SU-DHL-6 (cell line): ENCODE measurements at regions not wholly inside any gene's neighbourhood (a gene's known extent, or its start where the extent isn't known, plus 50 kb on each side); places are given as distances from the start of the nearest gene placed in this dataset.

Experiments used
- CTCF ChIP-seq: fragments of 200-600 bp; sonication (generic); IDR thresholded peaks from one replicate; pipeline ENCODE4 v1.5.1; 2017; ENCODE audit warnings: antibody characterized with exemption, mild to moderate bottlenecking, low read length, moderate library complexity; ENCODE audit not compliant: insufficient read depth, poor library complexity, severe bottlenecking
- EZH2phosphoT487 ChIP-seq: fragments of 200-600 bp; sonication (generic), shearing (Covaris generic); conservative IDR thresholded peaks from 2 replicates; pipeline ENCODE4 v1.6.1; 2018; ENCODE audit warnings: mild to moderate bottlenecking, antibody characterized with exemption, low read length, moderate library complexity, mixed read lengths

- TF ChIP-seq CTCF (no peak), EZH2phosphoT487 (no peak)
Measured at GRCh38 chr1:143727263-143727662, 244.5 kb downstream of the FAM72C start.
